ENCODE measurements at regions not wholly inside any gene's neighbourhood (a gene's known extent, or its start where the extent isn't known, plus 50 kb on each side); places are given as distances from the start of the nearest gene placed in this dataset.

DNA sequence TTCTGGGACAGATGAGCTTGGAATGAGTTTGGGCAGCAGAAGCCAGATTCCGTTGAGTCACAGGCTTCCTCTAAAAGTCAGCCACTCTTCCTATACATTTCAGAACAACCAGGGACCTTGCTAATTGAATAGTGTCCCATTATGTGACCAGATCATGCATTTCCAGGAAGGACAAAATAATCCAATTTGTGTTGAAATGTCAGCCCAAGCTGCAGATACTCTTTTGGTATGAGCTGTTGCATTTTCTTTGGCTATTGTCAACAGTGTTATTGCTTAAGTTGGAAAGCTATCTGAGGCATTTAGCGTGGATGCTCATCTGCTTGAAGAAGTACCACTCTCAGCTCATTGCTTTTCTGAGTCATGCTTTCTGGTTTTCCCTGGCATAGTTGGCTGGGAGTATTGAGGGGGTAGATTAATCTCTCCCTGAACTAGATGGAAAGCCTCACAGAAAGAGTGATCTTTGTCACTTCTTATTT, 223.7 kb upstream of the HABP2 start:
- DNase-seq (ENCODE audit: low spot score in 2 of 2): no peak
- H3K4me3 ChIP-seq (ENCODE audit: low read depth, poor library complexity, severe bottlenecking): no peak overlapping the region
- WGBS, 2 donors: 52 to 64% methylated on average over 2 of the region's 2 CpGs
- intact Hi-C loops (cut with DNase I; ENCODE audit: low total_unique reads): no loop called here
- TF ChIP-seq, protein P1, sequence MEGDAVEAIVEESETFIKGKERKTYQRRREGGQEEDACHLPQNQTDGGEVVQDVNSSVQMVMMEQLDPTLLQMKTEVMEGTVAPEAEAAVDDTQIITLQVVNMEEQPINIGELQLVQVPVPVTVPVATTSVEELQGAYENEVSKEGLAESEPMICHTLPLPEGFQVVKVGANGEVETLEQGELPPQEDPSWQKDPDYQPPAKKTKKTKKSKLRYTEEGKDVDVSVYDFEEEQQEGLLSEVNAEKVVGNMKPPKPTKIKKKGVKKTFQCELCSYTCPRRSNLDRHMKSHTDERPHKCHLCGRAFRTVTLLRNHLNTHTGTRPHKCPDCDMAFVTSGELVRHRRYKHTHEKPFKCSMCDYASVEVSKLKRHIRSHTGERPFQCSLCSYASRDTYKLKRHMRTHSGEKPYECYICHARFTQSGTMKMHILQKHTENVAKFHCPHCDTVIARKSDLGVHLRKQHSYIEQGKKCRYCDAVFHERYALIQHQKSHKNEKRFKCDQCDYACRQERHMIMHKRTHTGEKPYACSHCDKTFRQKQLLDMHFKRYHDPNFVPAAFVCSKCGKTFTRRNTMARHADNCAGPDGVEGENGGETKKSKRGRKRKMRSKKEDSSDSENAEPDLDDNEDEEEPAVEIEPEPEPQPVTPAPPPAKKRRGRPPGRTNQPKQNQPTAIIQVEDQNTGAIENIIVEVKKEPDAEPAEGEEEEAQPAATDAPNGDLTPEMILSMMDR (IDR thresholded peaks at IDR 0.05): no peak
- TF ChIP-seq POLR2A (IDR thresholded peaks at IDR 0.05): no peak

DNA sequence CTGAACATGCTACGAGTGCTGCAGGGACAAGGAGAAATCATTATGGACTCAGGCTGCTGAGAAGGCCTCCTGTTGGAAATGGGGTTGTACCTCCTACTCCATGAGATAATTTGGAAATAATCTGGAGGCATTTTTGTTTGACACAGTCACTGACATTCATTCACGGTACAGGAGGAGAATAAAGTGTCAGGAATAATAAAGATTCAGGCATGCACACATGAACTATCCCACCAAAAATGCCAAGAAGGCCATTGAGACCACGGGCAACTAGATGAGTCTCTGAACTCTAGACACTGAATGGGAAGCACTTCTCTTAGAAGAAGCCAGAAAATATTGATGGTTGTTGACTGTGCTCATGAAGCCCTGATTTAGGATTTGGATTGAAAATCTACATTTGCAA, 220.9 kb upstream of the HABP2 start:
- 83 to 92% methylated on average over 3 of the region's 3 CpGs for WGBS, 2 donors
- intact Hi-C loops (cut with DNase I; ENCODE audit: low total_unique reads): no loop called here
- no peak for TF ChIP-seq POLR2A (IDR thresholded peaks at IDR 0.05)
- TF ChIP-seq, protein P1 (IDR thresholded peaks at IDR 0.05): no peak
- no peak for DNase-seq (ENCODE audit: low spot score in 2 of 2)
- no peak overlapping the region for H3K4me3 ChIP-seq (ENCODE audit: low read depth, poor library complexity, severe bottlenecking)

DNA sequence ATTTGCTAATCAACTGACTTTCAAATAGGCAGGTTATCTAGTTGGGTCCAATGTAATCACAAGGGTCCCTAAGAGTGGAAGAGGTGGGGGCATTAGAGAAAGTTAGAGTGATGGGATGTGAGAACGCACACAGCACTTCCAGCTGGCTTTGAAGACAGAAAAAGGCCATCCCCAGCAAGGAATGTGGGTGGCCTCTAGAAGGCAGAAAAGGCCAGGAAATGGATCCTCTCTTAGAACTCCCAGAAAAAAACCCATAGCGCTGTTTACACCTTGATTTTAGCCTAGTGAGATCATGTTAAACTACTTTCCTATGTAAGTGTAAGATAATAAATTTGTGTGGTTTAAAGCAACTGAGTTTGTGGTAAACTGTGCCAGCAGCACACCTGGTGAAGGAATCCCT, 219.5 kb upstream of the HABP2 start:
- intact Hi-C loops (cut with DNase I; ENCODE audit: low total_unique reads): no loop called here
- 85 to 90% methylated on average over 2 of the region's 2 CpGs for WGBS, 2 donors
- DNase-seq (ENCODE audit: low spot score in 2 of 2): no peak
- no peak overlapping the region for H3K4me3 ChIP-seq (ENCODE audit: low read depth, poor library complexity, severe bottlenecking)
- TF ChIP-seq, protein P1 (IDR thresholded peaks at IDR 0.05): no peak
- no peak for TF ChIP-seq POLR2A (IDR thresholded peaks at IDR 0.05)

DNA sequence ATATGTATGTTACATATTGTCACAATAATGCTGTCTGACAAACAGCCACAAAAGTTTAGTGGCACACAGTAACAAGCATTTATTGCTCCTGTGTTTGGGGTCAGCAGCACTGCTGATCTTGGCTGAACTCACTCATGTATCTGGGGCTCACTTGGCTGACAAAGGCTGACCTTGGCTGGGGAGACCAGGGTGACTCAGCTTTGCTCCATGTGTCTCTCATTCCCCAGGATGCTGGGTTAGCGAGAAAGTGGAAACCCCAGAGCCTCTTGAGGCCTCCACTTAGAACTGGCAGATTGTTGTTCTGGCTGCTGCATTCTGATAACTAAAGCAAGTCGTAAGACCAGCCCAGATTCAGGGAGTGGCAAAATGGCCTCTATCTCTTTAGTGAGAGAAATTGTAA, 217.3 kb upstream of the HABP2 start:
- DNase-seq (ENCODE audit: low spot score in 2 of 2): no peak
- 74 to 81% methylated on average over 2 of the region's 2 CpGs for WGBS, 2 donors
- no peak for TF ChIP-seq POLR2A (IDR thresholded peaks at IDR 0.05)
- TF ChIP-seq, protein P1 (IDR thresholded peaks at IDR 0.05): no peak
- intact Hi-C loops (cut with DNase I; ENCODE audit: low total_unique reads): no loop called here
- no peak overlapping the region for H3K4me3 ChIP-seq (ENCODE audit: low read depth, poor library complexity, severe bottlenecking)

DNA sequence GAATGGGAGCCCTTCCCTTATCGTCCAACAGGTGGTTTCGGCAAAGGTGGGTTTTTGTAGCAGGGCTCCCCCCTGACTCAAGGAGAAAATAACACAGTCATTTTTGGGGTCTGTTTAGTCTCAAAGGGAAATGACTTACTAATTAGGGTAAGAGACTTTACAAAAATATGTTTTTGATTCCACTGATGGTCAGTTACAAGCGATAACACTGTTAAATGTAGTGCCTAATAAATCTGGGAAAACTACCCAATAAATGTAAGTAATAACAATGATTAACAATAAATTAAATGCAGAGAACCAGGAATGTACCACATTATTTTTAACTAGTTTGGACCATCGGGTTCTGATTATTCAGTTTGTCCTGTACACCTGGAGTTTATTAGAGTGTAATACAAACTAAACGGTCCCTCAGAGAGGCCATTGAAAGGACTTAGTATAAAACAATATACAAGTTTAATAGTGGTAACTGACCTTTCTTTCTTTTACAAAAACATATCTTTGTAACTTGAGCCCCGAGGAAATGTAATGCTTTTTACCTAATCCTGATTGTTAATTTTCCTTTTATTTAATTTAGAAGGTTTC, 216.2 kb upstream of the HABP2 start:
- intact Hi-C loops (cut with DNase I; ENCODE audit: low total_unique reads): no loop called here
- no peak overlapping the region for H3K4me3 ChIP-seq (ENCODE audit: low read depth, poor library complexity, severe bottlenecking)
- whole genome bisulfite sequencing, 2 donors: 78 to 79% methylated on average over 6 of the region's 6 CpGs
- DNase-seq (ENCODE audit: low spot score in 2 of 2): no peak
- TF ChIP-seq, protein P1 (IDR thresholded peaks at IDR 0.05): no peak
- TF ChIP-seq POLR2A (IDR thresholded peaks at IDR 0.05): no peak

DNA sequence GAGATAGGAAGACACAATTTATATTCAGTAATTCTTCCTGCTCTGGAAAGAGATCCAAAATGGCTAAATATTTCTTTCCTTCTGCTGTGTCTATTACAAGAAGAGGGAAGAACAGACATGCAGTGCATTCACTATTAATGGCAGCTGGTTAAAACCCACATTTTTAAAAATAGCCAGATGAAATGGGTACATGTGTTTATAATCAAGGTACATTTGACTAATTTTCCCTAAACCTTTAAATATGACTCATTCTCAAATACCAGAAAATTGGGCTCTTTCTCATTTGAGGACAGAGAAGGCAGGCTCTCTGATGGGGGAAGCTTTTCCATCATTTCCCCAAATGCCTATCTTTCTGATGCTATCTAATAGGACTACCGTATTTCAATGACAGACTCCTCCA, 215.7 kb upstream of the HABP2 start:
- intact Hi-C loops (cut with DNase I; ENCODE audit: low total_unique reads): no loop called here
- WGBS, 2 donors: 89 to 93% methylated on average over 1 of the region's 1 CpG
- TF ChIP-seq POLR2A (IDR thresholded peaks at IDR 0.05): no peak
- TF ChIP-seq, protein P1 (IDR thresholded peaks at IDR 0.05): no peak
- H3K4me3 ChIP-seq (ENCODE audit: low read depth, poor library complexity, severe bottlenecking): no peak overlapping the region
- DNase-seq (ENCODE audit: low spot score in 2 of 2): no peak

Measured in lower leg skin (tissue), 4 donors.